ENCODE measurements at regions not wholly inside any gene's neighbourhood (a gene's known extent, or its start where the extent isn't known, plus 50 kb on each side); places are given as distances from the start of the nearest gene placed in this dataset.

- H3K4me1 ChIP-seq (ENCODE audit: control insufficient read depth, insufficient read depth, low read length): peaks cover 37% of the 10 kb centered on the region
- no peaks in the 10 kb centered on the region for H3K9me3 ChIP-seq (ENCODE audit: control insufficient read depth, insufficient read depth, low read length)
- no peaks in the 10 kb centered on the region for H3K27me3 ChIP-seq (ENCODE audit: control insufficient read depth, insufficient read depth, low read length)
- ATAC-seq (peak in 2 of 3 donors; percentile 29 to 38), DNase-seq (no peak)
- H3K27ac ChIP-seq (ENCODE audit: low read length): no peak overlapping the region
- TF ChIP-seq, protein P1, sequence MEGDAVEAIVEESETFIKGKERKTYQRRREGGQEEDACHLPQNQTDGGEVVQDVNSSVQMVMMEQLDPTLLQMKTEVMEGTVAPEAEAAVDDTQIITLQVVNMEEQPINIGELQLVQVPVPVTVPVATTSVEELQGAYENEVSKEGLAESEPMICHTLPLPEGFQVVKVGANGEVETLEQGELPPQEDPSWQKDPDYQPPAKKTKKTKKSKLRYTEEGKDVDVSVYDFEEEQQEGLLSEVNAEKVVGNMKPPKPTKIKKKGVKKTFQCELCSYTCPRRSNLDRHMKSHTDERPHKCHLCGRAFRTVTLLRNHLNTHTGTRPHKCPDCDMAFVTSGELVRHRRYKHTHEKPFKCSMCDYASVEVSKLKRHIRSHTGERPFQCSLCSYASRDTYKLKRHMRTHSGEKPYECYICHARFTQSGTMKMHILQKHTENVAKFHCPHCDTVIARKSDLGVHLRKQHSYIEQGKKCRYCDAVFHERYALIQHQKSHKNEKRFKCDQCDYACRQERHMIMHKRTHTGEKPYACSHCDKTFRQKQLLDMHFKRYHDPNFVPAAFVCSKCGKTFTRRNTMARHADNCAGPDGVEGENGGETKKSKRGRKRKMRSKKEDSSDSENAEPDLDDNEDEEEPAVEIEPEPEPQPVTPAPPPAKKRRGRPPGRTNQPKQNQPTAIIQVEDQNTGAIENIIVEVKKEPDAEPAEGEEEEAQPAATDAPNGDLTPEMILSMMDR (IDR thresholded peaks at IDR 0.05): no peak
- no peaks in the 10 kb centered on the region for H3K36me3 ChIP-seq (ENCODE audit: control insufficient read depth, insufficient read depth, low read length)
- Mint-ChIP-seq H3K9me3 (no peaks in the 10 kb centered on the region), H3K27ac (no peak overlapping the region), H3K27me3 (ENCODE audit: low read depth in 2 of 2) (no peaks in the 10 kb centered on the region), H3K36me3 (no peaks in the 10 kb centered on the region), H3K4me3 (no peak overlapping the region), H3K4me1 (peaks cover 16 to 35% of the 10 kb centered on the region in 2 donors)
- intact Hi-C loops (cut with micrococcal nuclease): loop anchor here (5.0 kb wide), 1 partner anchor 33 kb away; no protein-coding TSS in a partner anchor
- WGBS (ENCODE audit: insufficient coverage): 77% methylated on average over 7 of the region's 7 CpGs
- H3K4me3 ChIP-seq (ENCODE audit: low read length): no peak overlapping the region
Observed at GRCh38 chr22:22714600-22715335, 70.4 kb downstream of the GGTLC2 start.

DNA sequence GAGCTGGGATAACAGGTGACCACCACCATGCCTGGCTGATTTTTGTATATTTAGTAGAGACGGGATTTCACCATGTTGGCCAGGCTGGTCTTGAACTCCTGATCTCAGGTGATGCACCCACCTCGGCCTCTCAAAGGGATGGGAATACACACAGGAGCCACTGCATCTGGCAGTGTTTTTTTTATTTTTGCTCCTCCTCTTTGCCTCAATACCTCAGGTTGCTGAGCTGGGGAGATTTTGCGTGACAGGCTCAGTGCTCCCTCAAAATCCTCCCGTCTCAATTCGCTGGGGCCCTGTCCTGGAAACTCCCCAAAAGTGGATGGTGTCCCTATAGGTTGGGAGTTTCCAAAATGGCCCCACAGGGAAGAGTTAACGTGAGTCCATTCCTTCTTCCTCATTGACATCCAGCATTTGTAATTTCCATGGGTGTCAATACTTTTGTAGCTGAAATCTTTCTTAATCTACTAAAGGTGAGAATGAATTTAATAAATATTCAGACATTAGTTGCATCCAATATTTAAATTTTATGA is 71.8 kb downstream of the GGTLC2 start:
- TF ChIP-seq, protein P1 (IDR thresholded peaks at IDR 0.05): no peak
- WGBS (ENCODE audit: insufficient coverage): 94% methylated on average over 5 of the region's 6 CpGs
- no peak for DNase-seq
- Mint-ChIP-seq H3K27me3 (ENCODE audit: low read depth in 2 of 2) (no peaks in the 10 kb centered on the region), H3K4me3 (no peak overlapping the region), H3K27ac (no peak overlapping the region), H3K4me1 (peaks cover 31 to 46% of the 10 kb centered on the region in 2 donors), H3K36me3 (no peaks in the 10 kb centered on the region), H3K9me3 (no peaks in the 10 kb centered on the region)
- Histone ChIP-seq H3K27me3 (ENCODE audit: control insufficient read depth, insufficient read depth, low read length) (no peaks in the 10 kb centered on the region), H3K9me3 (ENCODE audit: control insufficient read depth, insufficient read depth, low read length) (no peaks in the 10 kb centered on the region), H3K4me1 (ENCODE audit: control insufficient read depth, insufficient read depth, low read length) (peaks cover 51% of the 10 kb centered on the region), H3K27ac (ENCODE audit: low read length) (no peak overlapping the region), H3K36me3 (ENCODE audit: control insufficient read depth, insufficient read depth, low read length) (no peaks in the 10 kb centered on the region), H3K4me3 (ENCODE audit: low read length) (no peak overlapping the region)
- intact Hi-C loops (cut with micrococcal nuclease): no loop called here
- no peak for ATAC-seq

GRCh38 chr22:22717664-22718063 is 73.2 kb downstream of the GGTLC2 start:
- WGBS (ENCODE audit: insufficient coverage): 0% methylated on average over 2 of the region's 4 CpGs
- Mint-ChIP-seq H3K27ac (no peak overlapping the region), H3K4me3 (peak overlapping the region; percentile 46), H3K4me1 (peaks cover 45 to 60% of the 10 kb centered on the region in 2 donors), H3K9me3 (no peaks in the 10 kb centered on the region), H3K27me3 (ENCODE audit: low read depth in 2 of 2) (no peaks in the 10 kb centered on the region), H3K36me3 (no peaks in the 10 kb centered on the region)
- TF ChIP-seq, protein P1 (IDR thresholded peaks at IDR 0.05): no peak
- ATAC-seq: no peak
- peaks cover 55% of the 10 kb centered on the region for H3K4me1 ChIP-seq (ENCODE audit: control insufficient read depth, insufficient read depth, low read length)
- DNase-seq: no peak
- H3K27ac ChIP-seq (ENCODE audit: low read length): no peak overlapping the region
- H3K9me3 ChIP-seq (ENCODE audit: control insufficient read depth, insufficient read depth, low read length): no peaks in the 10 kb centered on the region
- no peak overlapping the region for H3K4me3 ChIP-seq (ENCODE audit: low read length)
- no peaks in the 10 kb centered on the region for H3K36me3 ChIP-seq (ENCODE audit: control insufficient read depth, insufficient read depth, low read length)
- intact Hi-C loops (cut with micrococcal nuclease): no loop called here
- no peaks in the 10 kb centered on the region for H3K27me3 ChIP-seq (ENCODE audit: control insufficient read depth, insufficient read depth, low read length)
